GM06990 (cell line): ENCODE measurements at regions not wholly inside any gene's neighbourhood (a gene's known extent, or its start where the extent isn't known, plus 50 kb on each side); places are given as distances from the start of the nearest gene placed in this dataset.

Source experiments
- DNase-seq: peaks from one replicate; pipeline ENCODE4 v3.0.0-alpha.2; 2011; ENCODE audit not compliant: insufficient read length; ENCODE audit errors: extremely low read depth
- H3K27me3 ChIP-seq: replicated peaks from 2 replicates; pipeline ENCODE4 v1.6.0; 2011; ENCODE audit warnings: low read length; ENCODE audit not compliant: control insufficient read depth, insufficient read depth
- H3K36me3 ChIP-seq: 2 replicates; pipeline ENCODE4 v1.5.1; 2011; ENCODE audit warnings: low read length; ENCODE audit not compliant: control insufficient read depth, insufficient read depth
- H3K4me3 ChIP-seq: replicated peaks from 2 replicates; pipeline ENCODE4 v1.5.1; 2011; ENCODE audit warnings: low read depth, mild to moderate bottlenecking, control low read depth, low read length
- CTCF ChIP-seq: IDR thresholded peaks from 2 replicates; pipeline ENCODE4 v1.5.1; 2011; ENCODE audit warnings: low read length, control low read depth, mild to moderate bottlenecking, inconsistent platforms; ENCODE audit not compliant: insufficient read depth, poor library complexity, severe bottlenecking

GRCh38 chr4:175386776-175387507 is 425.1 kb downstream of the GPM6A start:
- Histone ChIP-seq H3K27me3 (no peaks in the 10 kb centered on the region), H3K4me3 (no peak overlapping the region), H3K36me3 (no peaks in the 10 kb centered on the region)
- DNase-seq, result no peak
- no peak for TF ChIP-seq CTCF

GRCh38 chr4:175394208-175394607 is 417.9 kb downstream of the GPM6A start:
- DNase-seq, result no peak

GRCh38 chr4:175405961-175406360 is 406.1 kb downstream of the GPM6A start:
- no peaks in the 10 kb centered on the region for H3K27me3 ChIP-seq
- no peaks in the 10 kb centered on the region for H3K36me3 ChIP-seq

More at GRCh38 chr4:175394208-175394607, 417.9 kb downstream of the GPM6A start:
- H3K4me3 ChIP-seq, result no peak overlapping the region
- no peaks in the 10 kb centered on the region for H3K27me3 ChIP-seq
- no peaks in the 10 kb centered on the region for H3K36me3 ChIP-seq
- TF ChIP-seq CTCF, result no peak

GRCh38 chr4:175407926-175408325 is 404.1 kb downstream of the GPM6A start:
- H3K4me3 ChIP-seq, result no peak overlapping the region
- no peaks in the 10 kb centered on the region for H3K36me3 ChIP-seq
- H3K27me3 ChIP-seq, result no peaks in the 10 kb centered on the region
- DNase-seq, result no peak
- TF ChIP-seq CTCF, result no peak

More at GRCh38 chr4:175405961-175406360, 406.1 kb downstream of the GPM6A start:
- DNase-seq, result no peak
- no peak for TF ChIP-seq CTCF
- H3K4me3 ChIP-seq, result no peak overlapping the region

GRCh38 chr4:175411251-175411650 is 400.8 kb downstream of the GPM6A start:
- DNase-seq, result no peak

More at GRCh38 chr4:175411251-175411650, 400.8 kb downstream of the GPM6A start:
- Histone ChIP-seq H3K27me3 (no peaks in the 10 kb centered on the region), H3K4me3 (no peak overlapping the region), H3K36me3 (no peaks in the 10 kb centered on the region)
- no peak for TF ChIP-seq CTCF
